ENCODE measurements at regions not wholly inside any gene's neighbourhood (a gene's known extent, or its start where the extent isn't known, plus 50 kb on each side); places are given as distances from the start of the nearest gene placed in this dataset.

DNA sequence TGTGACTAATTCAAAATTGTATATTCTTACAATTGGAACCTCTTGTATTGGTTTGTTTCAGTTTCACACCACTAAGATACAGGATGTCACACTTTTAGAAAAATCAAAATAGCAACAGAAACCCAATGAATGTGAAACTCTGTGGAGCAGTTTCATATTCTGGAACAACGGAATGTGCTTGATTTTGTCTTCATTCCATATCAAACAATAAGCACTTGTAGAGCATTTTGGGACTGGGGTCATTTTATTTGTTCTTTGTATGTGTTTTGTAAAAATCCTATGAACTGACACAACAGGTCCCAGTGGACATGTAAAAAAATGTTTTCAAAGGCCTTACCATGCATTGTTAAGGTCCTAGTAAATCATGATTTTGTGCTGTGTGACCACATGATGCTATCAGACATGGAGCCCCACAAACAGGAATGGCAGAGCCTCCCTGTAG lies 123.1 kb downstream of the DKK1 start:
- no peak for ATAC-seq
- TF ChIP-seq PPARA (CRISPR knock-in tag; IDR thresholded peaks at IDR 0.05; ENCODE audit: borderline replicate concordance) (no peak), BACH2 (CRISPR knock-in tag; IDR thresholded peaks at IDR 0.05; ENCODE audit: borderline replicate concordance) (no peak), RARB (CRISPR knock-in tag; IDR thresholded peaks at IDR 0.05) (no peak), ISL1 (CRISPR knock-in tag; IDR thresholded peaks at IDR 0.05) (no peak), ZNF70 (CRISPR knock-in tag; IDR thresholded peaks at IDR 0.05) (no peak), ZFP3 (CRISPR knock-in tag; IDR thresholded peaks at IDR 0.05) (no peak), TOX (CRISPR knock-in tag; IDR thresholded peaks at IDR 0.05; ENCODE audit: borderline replicate concordance) (no peak), TSHZ2 (CRISPR knock-in tag; IDR thresholded peaks at IDR 0.05) (no peak), TCF4 (CRISPR knock-in tag; IDR thresholded peaks at IDR 0.05; ENCODE audit: borderline replicate concordance) (no peak), CSDC2 (CRISPR knock-in tag; IDR thresholded peaks at IDR 0.05) (no peak), SNAI2 (CRISPR knock-in tag; IDR thresholded peaks at IDR 0.05) (no peak), ZNF8 (CRISPR knock-in tag; IDR thresholded peaks at IDR 0.05) (no peak), ZC3H10 (CRISPR knock-in tag; IDR thresholded peaks at IDR 0.05) (no peak), CREB5 (CRISPR knock-in tag; IDR thresholded peaks at IDR 0.05; ENCODE audit: low read depth) (no peak)
- TF ChIP-seq, protein P1, sequence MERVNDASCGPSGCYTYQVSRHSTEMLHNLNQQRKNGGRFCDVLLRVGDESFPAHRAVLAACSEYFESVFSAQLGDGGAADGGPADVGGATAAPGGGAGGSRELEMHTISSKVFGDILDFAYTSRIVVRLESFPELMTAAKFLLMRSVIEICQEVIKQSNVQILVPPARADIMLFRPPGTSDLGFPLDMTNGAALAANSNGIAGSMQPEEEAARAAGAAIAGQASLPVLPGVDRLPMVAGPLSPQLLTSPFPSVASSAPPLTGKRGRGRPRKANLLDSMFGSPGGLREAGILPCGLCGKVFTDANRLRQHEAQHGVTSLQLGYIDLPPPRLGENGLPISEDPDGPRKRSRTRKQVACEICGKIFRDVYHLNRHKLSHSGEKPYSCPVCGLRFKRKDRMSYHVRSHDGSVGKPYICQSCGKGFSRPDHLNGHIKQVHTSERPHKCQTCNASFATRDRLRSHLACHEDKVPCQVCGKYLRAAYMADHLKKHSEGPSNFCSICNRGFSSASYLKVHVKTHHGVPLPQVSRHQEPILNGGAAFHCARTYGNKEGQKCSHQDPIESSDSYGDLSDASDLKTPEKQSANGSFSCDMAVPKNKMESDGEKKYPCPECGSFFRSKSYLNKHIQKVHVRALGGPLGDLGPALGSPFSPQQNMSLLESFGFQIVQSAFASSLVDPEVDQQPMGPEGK (CRISPR knock-in tag; IDR thresholded peaks at IDR 0.05; ENCODE audit: borderline replicate concordance), result no peak
- TF ChIP-seq, protein P2, sequence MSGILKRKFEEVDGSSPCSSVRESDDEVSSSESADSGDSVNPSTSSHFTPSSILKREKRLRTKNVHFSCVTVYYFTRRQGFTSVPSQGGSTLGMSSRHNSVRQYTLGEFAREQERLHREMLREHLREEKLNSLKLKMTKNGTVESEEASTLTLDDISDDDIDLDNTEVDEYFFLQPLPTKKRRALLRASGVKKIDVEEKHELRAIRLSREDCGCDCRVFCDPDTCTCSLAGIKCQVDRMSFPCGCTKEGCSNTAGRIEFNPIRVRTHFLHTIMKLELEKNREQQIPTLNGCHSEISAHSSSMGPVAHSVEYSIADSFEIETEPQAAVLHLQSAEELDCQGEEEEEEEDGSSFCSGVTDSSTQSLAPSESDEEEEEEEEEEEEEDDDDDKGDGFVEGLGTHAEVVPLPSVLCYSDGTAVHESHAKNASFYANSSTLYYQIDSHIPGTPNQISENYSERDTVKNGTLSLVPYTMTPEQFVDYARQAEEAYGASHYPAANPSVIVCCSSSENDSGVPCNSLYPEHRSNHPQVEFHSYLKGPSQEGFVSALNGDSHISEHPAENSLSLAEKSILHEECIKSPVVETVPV (CRISPR knock-in tag; IDR thresholded peaks at IDR 0.05), result no peak

DNA sequence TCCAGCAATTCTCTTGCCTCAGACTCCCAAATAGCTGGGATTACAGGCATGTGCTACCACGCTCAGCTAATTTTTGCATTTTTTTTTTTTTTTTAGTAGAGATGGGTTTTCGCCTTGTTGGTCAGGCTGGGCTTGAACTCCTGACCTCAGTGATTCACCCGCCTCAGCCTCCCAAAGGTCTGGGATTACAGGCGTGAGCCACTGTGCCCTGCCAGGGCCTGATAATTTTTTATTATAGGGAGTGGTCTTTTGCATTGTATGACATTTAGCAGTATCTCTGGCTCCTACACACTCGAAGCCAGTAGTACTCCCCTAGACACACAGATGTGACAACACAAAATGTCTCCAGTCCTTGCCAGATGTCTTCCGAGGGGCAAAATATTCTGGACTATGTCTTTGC lies 124.0 kb downstream of the DKK1 start:
- TF ChIP-seq PPARA (CRISPR knock-in tag; IDR thresholded peaks at IDR 0.05; ENCODE audit: borderline replicate concordance) (no peak), ZNF8 (CRISPR knock-in tag; IDR thresholded peaks at IDR 0.05) (no peak), TSHZ2 (CRISPR knock-in tag; IDR thresholded peaks at IDR 0.05) (no peak), ARNTL (CRISPR knock-in tag; IDR thresholded peaks at IDR 0.05; ENCODE audit: borderline replicate concordance, low read depth) (no peak), CREB5 (CRISPR knock-in tag; IDR thresholded peaks at IDR 0.05; ENCODE audit: low read depth) (no peak), OSR1 (CRISPR knock-in tag; IDR thresholded peaks at IDR 0.05) (no peak), ZC3H10 (CRISPR knock-in tag; IDR thresholded peaks at IDR 0.05) (no peak), BACH2 (CRISPR knock-in tag; IDR thresholded peaks at IDR 0.05; ENCODE audit: borderline replicate concordance) (no peak), ZNF565 (CRISPR knock-in tag; conservative IDR thresholded peaks at IDR 0.05; ENCODE audit: low read depth) (no peak), ZFP30 (CRISPR knock-in tag; IDR thresholded peaks at IDR 0.05) (no peak), TOX (CRISPR knock-in tag; IDR thresholded peaks at IDR 0.05; ENCODE audit: borderline replicate concordance) (no peak), ZNF70 (CRISPR knock-in tag; IDR thresholded peaks at IDR 0.05) (no peak)
- TF ChIP-seq, protein P1 (CRISPR knock-in tag; IDR thresholded peaks at IDR 0.05; ENCODE audit: borderline replicate concordance), result no peak
- TF ChIP-seq, protein P2 (CRISPR knock-in tag; IDR thresholded peaks at IDR 0.05), result no peak
- no peak for ATAC-seq
